HG03469 (cell line): ENCODE measurements at regions not wholly inside any gene's neighbourhood (a gene's known extent, or its start where the extent isn't known, plus 50 kb on each side); places are given as distances from the start of the nearest gene placed in this dataset.

Experiments used
- ATAC-seq: cut with Tn5 transposase; IDR thresholded peaks from one replicate; pipeline ENCODE4 v1.9.1; 2021; ENCODE audit warnings: mild to moderate bottlenecking, moderate library complexity, moderate number of reproducible peaks; ENCODE audit not compliant: unreplicated experiment

- ATAC-seq = no peak
These were observed 514.8 kb upstream of the CTNND2 start for GRCh38 chr5:12419075-12419474.

DNA sequence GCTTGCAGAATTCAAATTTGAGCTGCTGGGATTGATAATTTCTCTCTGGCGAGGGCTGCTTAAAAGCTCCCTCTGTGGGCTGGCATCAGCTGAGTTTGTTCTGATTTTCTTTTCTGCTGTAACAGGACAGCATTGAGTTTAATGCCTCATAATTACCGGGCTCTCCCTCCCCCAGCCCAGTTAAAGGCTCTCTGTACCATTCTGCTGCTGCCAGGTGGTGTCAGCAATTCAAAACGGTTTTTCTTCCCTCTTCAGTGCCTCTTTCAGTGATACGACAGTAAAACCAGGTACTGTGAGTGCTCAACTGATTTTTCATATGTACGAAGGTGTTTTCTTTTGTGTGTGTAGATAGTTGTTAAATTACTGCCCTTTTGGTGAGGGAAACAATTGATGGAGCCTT lies 509.3 kb upstream of the CTNND2 start:
- ATAC-seq = no peak

- ATAC-seq = no peak
These were observed 508.8 kb upstream of the CTNND2 start for GRCh38 chr5:12413075-12413474.

DNA sequence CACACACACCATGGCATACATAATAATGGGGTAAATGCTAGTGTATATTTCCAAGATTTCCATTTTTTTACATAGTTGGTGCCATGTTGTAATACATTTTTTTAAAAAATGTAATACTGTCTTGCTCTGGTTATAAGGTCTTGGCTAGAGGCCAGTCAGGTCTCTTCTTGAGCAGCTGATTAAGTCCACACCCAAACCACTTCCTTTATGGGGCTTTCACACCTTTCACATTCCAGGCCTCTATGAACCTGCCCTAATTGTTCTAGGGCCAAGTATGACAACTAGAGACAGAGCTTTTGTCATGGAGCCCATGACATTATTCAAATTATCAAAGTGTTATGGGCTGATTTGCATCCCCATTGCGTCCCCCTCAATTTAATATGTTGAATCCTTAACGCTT lies 495.6 kb upstream of the CTNND2 start:
- no peak for ATAC-seq

DNA sequence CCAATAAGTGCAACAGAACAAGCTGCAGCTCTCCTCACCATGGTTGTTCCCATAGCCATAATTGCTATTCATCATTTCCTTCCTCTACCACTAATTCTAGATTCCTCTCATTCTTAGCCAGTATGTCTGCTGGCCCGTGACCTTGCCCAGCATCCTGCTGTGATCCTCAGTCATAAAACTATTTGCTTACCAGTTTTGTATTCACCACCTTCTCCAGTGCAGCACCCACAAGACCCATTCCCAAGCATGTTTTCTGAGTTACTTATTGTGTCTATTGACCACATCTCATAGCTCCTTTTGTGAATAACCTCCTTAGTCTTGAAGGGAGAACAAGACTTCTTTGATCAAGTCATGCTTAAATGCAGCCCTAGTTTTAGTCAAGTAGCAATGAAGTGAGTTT lies 488.0 kb upstream of the CTNND2 start:
- no peak for ATAC-seq

GRCh38 chr5:12385095-12385494 lies 480.8 kb upstream of the CTNND2 start:
- ATAC-seq = no peak

DNA sequence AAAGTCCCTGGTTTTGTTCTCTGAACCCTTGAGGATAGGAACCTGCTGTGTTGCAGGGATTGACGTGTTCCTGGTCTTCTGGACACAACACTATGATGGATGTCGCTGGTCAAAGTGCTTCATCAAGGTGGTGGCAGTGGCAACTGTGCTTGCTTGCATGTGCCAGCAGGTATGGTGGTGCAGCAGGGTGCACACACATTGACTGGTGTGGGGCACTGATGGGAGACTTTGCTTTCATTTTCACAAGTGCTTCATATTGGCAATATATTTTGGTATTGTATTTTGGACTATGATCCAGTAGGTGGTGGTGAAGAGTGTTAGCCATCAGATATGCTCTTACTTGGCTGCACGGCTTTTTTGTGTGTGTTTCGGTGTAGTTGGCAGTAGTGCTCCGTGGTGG lies 479.8 kb upstream of the CTNND2 start:
- ATAC-seq = no peak

GRCh38 chr5:12367973-12368372 lies 463.7 kb upstream of the CTNND2 start:
- ATAC-seq = no peak

GRCh38 chr5:12360218-12360617 lies 456.0 kb upstream of the CTNND2 start:
- no peak for ATAC-seq

DNA sequence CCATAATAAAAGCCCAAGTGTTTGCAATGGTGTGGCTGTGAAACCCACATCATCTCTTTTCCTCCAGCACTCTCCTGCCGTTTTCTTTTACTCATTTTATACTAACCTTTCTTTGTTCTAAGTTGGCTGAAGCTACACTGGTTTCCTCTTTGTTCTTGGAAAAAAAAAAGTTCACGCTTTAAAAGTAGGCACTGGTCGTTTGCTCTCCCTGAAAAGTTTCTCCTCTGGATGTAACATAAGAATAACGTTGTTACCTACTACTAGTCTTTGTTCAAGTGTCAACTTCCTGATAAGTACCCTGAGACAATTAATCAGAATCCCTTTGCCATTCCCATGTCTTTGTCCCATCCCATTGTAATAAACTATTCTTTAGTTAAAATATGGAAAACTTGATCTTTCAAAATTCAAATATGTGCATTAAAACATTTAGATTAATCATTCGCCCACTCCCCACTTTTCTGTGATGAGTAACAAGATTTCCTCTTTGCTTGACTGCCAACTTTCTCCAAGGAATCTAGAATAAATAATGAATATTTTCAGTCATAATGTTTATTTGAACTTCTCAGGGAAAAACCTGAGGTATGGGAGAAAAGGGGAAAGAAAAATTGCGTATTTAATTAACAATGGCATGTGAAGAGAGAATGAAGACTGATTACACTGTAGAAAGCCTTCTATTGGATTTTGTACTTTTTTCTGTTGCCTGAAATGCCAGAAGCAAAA lies 454.3 kb upstream of the CTNND2 start:
- ATAC-seq = no peak

DNA sequence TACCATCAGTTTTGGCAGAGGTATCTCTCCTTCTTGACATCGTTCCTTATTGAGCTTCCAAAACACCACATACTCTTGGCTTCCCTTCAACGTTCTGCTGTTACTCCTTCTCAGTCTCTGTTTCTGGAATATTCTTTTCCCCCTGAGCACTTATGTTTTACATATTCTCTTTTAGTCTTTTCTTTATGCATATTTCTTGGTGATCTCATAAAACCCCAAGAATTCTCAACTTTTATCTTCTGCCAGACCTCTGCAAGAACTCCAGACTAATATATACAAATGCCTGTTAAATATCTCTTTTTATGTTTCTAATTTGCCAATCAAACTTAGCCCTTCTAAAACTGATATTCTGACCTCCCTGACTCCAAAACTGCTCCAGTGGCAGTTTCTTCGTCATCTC lies 453.4 kb upstream of the CTNND2 start:
- ATAC-seq = no peak

DNA sequence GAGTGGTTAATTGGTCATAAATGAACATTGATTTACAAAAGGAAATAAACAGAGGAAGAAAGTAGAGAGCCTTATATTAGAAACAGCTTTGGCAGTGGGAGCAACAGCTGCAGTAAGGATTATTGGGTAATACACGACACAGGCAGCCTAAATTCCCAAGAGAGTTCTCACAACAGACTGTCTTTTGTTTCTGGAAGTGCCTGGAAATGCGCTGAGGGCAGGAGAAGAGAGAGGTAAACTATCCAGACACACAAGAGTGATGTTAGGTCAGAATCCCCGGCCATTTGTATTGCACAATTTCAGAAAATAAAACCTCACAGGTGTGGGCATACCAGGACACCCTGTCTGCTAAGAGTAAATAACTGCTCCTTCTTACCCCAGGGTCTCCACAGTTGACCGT lies 450.4 kb upstream of the CTNND2 start:
- ATAC-seq = no peak

GRCh38 chr5:12343558-12343957 lies 439.3 kb upstream of the CTNND2 start:
- no peak for ATAC-seq

DNA sequence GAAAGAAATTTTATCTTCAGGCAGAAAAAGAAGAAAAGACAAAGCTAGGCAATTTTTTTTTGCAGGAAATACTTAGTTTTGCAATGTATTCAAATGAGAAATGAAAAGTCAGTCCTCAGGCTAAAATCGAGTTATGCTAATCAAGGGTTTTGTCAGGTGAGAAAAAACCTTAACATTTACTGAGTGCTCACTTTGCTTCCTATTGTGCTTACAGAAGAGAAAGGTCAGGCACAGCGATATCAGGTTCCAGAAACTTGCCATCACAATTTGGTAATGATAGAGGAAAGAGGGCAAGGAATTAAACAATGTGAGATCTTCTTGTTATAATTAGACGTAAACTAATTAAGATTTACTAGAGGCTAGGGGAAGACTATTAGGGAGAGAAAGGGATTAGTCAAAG lies 431.7 kb upstream of the CTNND2 start:
- no peak for ATAC-seq

- ATAC-seq = no peak
These were observed 428.2 kb upstream of the CTNND2 start for GRCh38 chr5:12332480-12332879.

- ATAC-seq = no peak
These were observed 426.8 kb upstream of the CTNND2 start for GRCh38 chr5:12330993-12331588.

DNA sequence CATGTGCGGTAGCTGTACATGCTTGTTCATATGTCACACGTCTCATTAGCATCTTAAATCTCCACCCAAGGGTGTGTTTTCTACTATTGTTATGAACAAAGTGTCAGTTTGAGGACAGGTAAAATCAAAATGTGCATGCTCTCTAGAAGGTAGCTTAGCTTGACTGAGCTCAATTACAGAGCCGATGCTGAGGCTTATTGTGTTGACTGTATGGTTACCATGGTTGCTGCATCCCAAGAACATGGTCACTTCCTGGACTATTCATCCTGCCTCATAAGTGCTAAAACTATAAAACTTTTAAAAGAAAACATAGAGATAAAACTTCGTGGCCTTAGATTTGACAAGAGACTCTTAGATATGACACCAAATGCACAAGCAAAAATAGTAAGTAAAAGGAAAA lies 426.1 kb upstream of the CTNND2 start:
- ATAC-seq = no peak

DNA sequence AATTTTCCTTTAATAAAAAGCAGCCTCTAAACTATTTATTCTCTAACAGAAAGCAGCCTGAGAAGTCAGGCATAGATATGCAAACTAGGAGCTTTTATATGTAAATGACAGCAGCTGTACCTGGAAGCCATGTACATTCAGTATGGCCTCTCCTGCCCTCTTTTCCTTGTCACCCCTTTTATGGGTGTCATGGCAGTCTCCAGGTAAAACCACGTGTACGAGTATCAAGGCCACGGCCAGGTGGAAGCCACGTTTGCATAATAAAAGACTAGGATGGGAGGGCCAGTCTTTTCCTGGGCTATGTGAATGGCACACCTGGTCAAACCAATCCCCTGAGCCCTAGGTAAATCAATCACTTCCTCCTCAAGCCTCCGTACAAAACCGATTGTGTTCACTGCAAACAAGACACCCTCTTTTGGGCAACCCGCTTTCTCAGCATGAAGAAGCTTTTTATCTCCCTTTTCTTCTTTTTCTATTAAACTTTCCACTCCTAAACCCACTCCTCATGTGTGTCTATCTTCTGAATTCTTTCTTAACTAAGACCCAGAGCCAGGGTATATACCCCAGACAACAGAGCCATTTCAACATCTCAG lies 419.5 kb upstream of the CTNND2 start:
- ATAC-seq = no peak

- ATAC-seq = no peak
These were observed 417.8 kb upstream of the CTNND2 start for GRCh38 chr5:12322042-12322441.

- ATAC-seq = no peak
These were observed 416.1 kb upstream of the CTNND2 start for GRCh38 chr5:12320331-12320730.

GRCh38 chr5:12316812-12317211 lies 412.6 kb upstream of the CTNND2 start:
- no peak for ATAC-seq

- ATAC-seq = no peak
These were observed 411.2 kb upstream of the CTNND2 start for GRCh38 chr5:12315461-12315860.

- ATAC-seq = peak; percentile 60
These were observed 409.4 kb upstream of the CTNND2 start for GRCh38 chr5:12313602-12314001.
